Activated CD4-positive, alpha-beta T cell treated with anti-CD3 and anti-CD28 coated beads, Interleukin-2, amount 50 U/mL, for 4 hours (primary cell): ENCODE measurements at regions not wholly inside any gene's neighbourhood (a gene's known extent, or its start where the extent isn't known, plus 50 kb on each side); places are given as distances from the start of the nearest gene placed in this dataset.
A peak's percentile ranks its signal among the peaks of the same experiment; 100 is the strongest.
"Not testable (repeated sequence)": the region's sequence is repeated elsewhere in the genome, so short reads cannot be mapped to it uniquely, and the experiment has no call there.

Source experiments
- DNase-seq, 2 experiments: peaks; one replicate each; pipeline ENCODE4 v3.0.0-alpha.2; 2020

GRCh38 chr3:25897019-25897418 is 107.1 kb downstream of the OXSM start:
- DNase-seq: no peak

DNA sequence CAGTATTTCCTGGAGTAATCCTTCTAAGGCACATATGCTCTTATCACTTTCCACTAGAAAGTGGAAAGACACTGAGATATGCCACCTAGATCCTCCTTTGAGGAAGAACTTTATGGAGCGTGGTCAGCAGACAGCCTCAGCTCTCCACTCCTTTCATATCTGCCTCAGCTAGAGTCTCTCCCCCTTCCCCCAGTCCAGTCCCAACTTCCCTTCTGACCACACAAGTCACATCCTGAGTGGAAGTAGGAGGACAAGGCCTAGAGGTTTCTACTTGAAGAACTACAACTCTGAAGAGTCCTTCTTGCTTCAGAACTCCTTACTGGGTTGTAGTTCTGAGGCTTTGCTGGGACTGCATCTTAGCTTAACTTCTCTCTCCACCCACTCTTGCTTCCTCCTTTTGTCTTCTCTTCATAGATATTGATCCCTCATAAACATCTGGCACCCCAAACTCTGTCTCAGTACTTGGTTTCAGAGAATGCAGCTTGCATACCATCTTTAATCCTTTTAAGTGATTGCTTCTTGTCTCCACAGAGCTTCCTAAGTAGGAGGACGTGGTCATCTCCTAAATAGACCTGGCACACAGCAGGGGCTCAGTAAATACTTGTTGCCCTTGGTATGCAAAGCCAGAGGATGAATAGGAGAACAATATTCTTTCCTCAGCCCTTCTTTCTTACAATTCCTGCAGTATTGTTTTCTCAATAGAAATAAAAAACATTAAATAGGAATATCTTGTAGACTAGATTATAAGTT is 109.6 kb downstream of the OXSM start:
- no peak for DNase-seq

- no peak for DNase-seq
Measured at GRCh38 chr3:25900161-25900560, 110.3 kb downstream of the OXSM start.

- no peak for DNase-seq
Measured at GRCh38 chr3:25901796-25902195, 111.9 kb downstream of the OXSM start.

DNA sequence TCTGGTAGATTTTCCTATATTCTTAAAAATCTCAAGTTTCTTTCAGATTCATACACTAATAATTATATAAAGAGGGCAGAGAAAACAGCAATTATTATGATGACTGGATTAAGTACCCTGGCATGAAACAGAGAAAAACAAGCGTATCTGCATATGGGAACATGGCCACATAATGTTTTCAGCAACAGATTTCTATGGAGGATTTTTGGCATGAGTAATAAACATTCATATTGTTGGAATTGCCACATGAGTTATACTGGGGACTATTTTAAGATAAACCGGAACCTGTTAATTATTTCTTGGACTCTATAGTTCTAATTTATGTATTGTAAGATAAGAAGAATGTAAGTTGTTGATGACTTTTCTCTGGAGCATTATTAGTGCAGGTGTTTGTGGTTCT is 112.7 kb downstream of the OXSM start:
- DNase-seq: no peak

- DNase-seq: no peak
Measured at GRCh38 chr3:25903371-25904129, 113.7 kb downstream of the OXSM start.

DNA sequence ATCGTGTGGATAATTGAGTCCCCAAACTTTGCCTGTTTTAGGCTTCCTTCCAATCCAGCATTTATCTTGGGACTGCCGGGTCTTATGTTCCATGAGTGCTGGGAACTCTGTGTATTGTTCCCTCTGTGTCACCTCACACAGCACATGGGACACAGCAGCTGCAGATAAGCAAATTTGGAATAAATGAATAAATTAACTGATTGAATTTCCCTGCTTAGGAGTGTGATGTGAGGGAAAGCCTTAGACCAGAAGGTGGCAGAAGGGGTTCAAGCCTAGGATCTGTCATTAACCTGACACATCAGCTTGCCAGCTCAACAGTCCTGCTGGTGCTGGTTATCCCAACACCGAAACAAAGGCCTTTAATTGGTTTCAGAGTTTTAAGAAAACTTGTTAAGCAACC is 114.3 kb downstream of the OXSM start:
- DNase-seq: no peak

DNA sequence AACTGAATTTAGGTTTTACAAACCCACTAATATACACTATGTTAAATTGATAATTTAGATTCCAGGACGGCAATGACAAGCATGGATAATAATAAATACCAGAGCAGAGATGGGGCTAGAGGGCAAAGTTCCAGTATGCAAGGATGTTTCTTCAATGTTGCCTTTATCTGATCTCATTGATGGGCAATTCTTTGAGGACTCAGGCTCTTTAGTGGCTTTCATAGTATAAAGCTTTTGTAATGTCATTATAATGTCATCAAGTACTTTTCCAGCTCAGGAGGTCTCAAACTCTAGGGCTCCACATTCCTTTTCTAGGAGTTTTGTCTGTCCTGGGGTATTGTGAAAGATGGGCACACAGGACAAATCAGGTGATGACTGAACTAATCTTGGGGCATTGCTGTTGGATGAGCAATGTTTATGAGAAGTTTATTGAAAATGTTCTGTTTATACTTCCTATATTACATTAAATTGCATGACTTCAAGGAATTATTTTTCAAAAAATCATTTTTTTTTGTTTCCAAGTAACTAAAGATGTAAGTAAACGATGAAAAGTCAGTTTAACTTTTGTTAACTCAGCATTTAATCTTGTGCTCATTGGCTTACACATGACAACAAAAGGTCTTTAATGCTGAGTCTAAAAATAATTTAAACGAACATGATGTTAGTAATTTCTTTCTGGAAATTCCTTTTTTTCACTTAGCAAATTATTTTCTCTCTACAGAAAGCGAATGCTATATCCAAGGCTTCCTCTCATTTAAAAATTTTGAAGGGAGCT is 116.4 kb downstream of the OXSM start:
- no peak for DNase-seq

DNA sequence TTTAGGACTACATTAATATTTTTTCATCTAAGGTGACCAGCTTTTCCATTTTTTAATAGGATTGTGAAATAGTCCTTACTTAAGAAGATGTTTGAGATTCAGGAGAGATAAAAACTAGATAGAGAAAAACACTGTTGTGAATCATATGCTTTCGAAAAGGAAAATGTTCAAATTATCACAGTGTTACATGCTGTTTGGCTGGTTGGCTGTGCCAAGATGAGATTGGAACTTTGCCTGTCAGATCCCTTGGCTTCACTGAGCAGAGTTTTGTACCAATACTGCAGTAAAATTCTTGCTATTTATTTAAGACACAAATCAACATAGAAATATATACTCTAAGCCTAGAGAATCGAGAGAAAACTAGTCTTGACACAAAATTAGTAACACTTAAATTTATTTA is 117.2 kb downstream of the OXSM start:
- no peak for DNase-seq

GRCh38 chr3:25910105-25910504 is 120.2 kb downstream of the OXSM start:
- no peak for DNase-seq

GRCh38 chr3:25910997-25911396 is 121.1 kb downstream of the OXSM start:
- DNase-seq: peak; percentile 16 to 21

DNA sequence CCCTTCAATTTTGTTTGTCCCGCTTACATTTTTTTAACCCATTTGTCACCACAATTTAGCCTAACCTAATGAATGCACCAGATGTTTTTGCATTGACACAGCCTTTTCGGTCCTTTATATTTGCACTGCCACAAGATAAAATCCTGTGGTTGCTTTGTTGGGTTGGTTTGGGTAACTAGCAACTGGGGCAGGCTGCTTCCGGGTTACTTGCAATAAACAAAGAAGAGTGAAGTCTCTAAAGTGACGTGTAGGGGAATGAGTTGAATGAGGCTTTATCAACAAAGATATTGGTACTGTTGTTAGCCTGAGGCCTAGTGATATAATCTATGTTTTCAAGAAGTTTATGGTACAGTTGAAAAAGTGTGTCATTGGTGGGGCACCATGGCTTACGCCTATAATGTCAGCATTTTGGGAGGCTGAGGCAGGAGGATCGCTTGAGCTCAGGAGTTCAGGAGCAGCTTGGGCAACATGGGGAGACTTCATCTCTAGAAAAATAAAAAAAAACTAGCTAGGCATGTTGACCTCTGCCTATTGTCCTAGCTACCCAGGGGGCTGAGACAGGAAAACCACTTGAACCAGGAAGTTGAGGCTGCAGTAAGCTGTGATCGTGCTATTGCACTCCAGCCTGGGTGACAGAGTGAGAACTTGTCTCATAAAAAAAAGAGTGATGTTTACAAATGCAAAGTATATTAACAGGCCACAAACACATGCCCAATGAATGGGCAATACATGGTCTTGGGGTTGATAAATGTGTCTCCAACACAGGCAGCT is 121.8 kb downstream of the OXSM start:
- DNase-seq: no peak

DNA sequence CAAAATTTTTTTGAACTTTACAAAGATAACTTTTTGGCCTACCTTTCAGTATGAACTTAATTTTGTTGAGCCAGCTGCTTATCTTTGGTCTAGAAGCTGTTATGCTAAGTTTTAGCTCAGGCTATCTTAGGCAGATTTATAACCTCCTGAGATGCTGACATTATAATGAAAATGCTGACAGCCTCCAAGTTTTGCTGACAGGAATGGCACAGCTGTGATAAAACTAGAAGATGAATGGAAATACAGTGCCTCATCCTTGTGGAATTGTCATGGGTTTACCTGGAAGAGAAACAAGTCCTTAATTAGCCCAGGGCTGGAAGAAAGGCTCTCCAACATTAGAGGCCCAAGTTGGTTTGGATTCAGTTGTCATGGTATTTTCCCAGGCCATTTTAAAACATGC is 123.3 kb downstream of the OXSM start:
- no peak for DNase-seq

- no peak for DNase-seq
Measured at GRCh38 chr3:25915673-25916072, 125.8 kb downstream of the OXSM start.

- DNase-seq: no peak
Measured at GRCh38 chr3:25916321-25916720, 126.4 kb downstream of the OXSM start.

DNA sequence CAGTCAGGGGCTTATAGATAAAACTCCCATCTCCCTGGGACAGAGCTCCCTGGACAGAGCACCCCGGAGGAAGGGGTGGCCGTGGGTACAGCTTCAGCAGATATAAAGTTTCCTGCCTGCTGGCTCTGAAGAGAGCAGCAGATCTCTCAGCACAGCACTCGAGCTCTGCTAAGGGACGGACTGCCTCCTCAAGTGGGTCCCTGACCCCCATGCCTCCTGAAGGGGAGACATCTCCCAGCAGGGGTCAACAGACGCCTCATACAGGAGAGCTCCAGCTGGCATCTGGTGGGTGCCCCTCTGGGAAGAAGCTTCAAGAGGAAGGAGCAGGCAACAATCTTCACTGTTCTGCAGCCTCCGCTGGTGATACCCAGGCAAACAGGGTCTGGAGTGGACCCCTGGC is 142.1 kb downstream of the OXSM start:
- DNase-seq: not testable (repeated sequence)

- DNase-seq: no peak
Measured at GRCh38 chr3:25938566-25939325, 148.9 kb downstream of the OXSM start.

GRCh38 chr3:25940935-25941334 is 151.0 kb downstream of the OXSM start:
- no peak for DNase-seq

DNA sequence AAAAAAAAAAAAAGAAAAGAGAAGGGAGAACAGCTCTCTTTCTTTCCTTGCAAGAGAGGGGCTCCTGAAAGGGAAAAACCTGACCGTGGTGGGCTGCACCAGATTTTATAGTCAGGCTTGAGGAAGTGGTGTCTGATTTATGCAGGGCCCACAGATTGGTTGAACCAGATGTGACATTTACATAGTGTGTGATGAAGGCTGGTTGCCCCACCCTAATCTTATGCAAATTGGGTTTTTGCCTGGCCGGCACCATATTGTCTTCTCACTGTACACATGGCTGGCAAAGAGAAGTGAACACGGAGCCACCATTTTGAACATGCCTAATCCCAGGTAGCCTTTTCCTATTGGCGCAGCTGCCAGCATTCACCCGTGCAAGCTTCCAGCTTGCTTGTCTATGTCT is 154.4 kb downstream of the OXSM start:
- DNase-seq: no peak

GRCh38 chr3:25945366-25945765 is 155.5 kb downstream of the OXSM start:
- DNase-seq: no peak

GRCh38 chr3:25945836-25946235 is 155.9 kb downstream of the OXSM start:
- DNase-seq: no peak

- DNase-seq: no peak
Measured at GRCh38 chr3:25952133-25952532, 162.2 kb downstream of the OXSM start.
